SU-DHL-6 (cell line): ENCODE measurements at regions not wholly inside any gene's neighbourhood (a gene's known extent, or its start where the extent isn't known, plus 50 kb on each side); places are given as distances from the start of the nearest gene placed in this dataset.
A peak's percentile ranks its signal among the peaks of the same experiment; 100 is the strongest.
"Not testable (repeated sequence)": the region's sequence is repeated elsewhere in the genome, so short reads cannot be mapped to it uniquely, and the experiment has no call there.

Experiments used
- H2AFZ ChIP-seq: fragments of 200-600 bp; sonication (generic); 2 replicates; pipeline ENCODE4 v1.6.1; 2014; ENCODE audit warnings: low read depth, mild to moderate bottlenecking, moderate library complexity, mixed read lengths, antibody characterized with exemption, low read length; ENCODE audit not compliant: severe bottlenecking
- H3F3A ChIP-seq: fragments of 200-600 bp; shearing (Covaris generic); 2 replicates; pipeline ENCODE4 v1.6.0; 2016; ENCODE audit warnings: antibody characterized with exemption, mild to moderate bottlenecking; ENCODE audit not compliant: insufficient read depth
- H3K27ac ChIP-seq: fragments of 200-600 bp; sonication (generic); 2 replicates; pipeline ENCODE4 v1.5.1; 2016; ENCODE audit warnings: low read depth, mild to moderate bottlenecking, low read length, moderate library complexity, mixed read lengths
- H3K27me3 ChIP-seq: fragments of 200-600 bp; sonication (generic), shearing (Covaris generic); 2 replicates; pipeline ENCODE4 v1.6.0; 2014; ENCODE audit warnings: mild to moderate bottlenecking, low read length
- H3K36me3 ChIP-seq: fragments of 200-600 bp; sonication (generic); 2 replicates; pipeline ENCODE4 v1.6.1; 2014; ENCODE audit warnings: mild to moderate bottlenecking, low read length, mixed read lengths
- H3K4me2 ChIP-seq: fragments of 300-600, 200-600 bp; shearing (Covaris generic), sonication (generic); 2 replicates; pipeline ENCODE4 v1.6.0; 2014; ENCODE audit warnings: low read length, low read depth, mild to moderate bottlenecking; ENCODE audit not compliant: poor library complexity, severe bottlenecking
- H3K4me3 ChIP-seq: fragments of 200-600 bp; sonication (generic); 2 replicates; pipeline ENCODE4 v1.5.1; 2014; ENCODE audit warnings: antibody characterized with exemption, low read length, mild to moderate bottlenecking, mixed read lengths; ENCODE audit not compliant: insufficient read depth, poor library complexity, severe bottlenecking
- H3K79me2 ChIP-seq: fragments of 200-600 bp; sonication (generic); 2 replicates; pipeline ENCODE4 v1.6.1; 2014; ENCODE audit warnings: mild to moderate bottlenecking, low read length, moderate library complexity; ENCODE audit not compliant: insufficient read depth
- H3K9ac ChIP-seq: fragments of 200-600 bp; sonication (generic); 2 replicates; pipeline ENCODE4 v1.7.0; 2014; ENCODE audit warnings: mild to moderate bottlenecking, low read length
- H3K9me2 ChIP-seq: fragments of 200-600 bp; sonication (generic); replicated peaks from 2 replicates; pipeline ENCODE4 v1.6.1; 2014; ENCODE audit warnings: low read length; ENCODE audit not compliant: insufficient read depth
- H3K9me3 ChIP-seq: fragments of 200-600 bp; sonication (generic); 2 replicates; pipeline ENCODE4 v1.6.1; 2014; ENCODE audit warnings: low read length, mixed read lengths; ENCODE audit not compliant: insufficient read depth
- H4K20me1 ChIP-seq: fragments of 200-600 bp; sonication (generic); 2 replicates; pipeline ENCODE4 v1.6.1; 2014; ENCODE audit warnings: low read depth, mild to moderate bottlenecking, antibody characterized with exemption, low read length, moderate library complexity, mixed read lengths
- CTCF ChIP-seq: fragments of 200-600 bp; sonication (generic); IDR thresholded peaks from one replicate; pipeline ENCODE4 v1.5.1; 2017; ENCODE audit warnings: antibody characterized with exemption, mild to moderate bottlenecking, low read length, moderate library complexity; ENCODE audit not compliant: insufficient read depth, poor library complexity, severe bottlenecking
- EZH2phosphoT487 ChIP-seq: fragments of 200-600 bp; sonication (generic), shearing (Covaris generic); conservative IDR thresholded peaks from 2 replicates; pipeline ENCODE4 v1.6.1; 2018; ENCODE audit warnings: mild to moderate bottlenecking, antibody characterized with exemption, low read length, moderate library complexity, mixed read lengths

- no peaks in the 10 kb centered on the region for H3F3A ChIP-seq
Measured at GRCh38 chr1:187755536-187755935, 926.8 kb downstream of the PLA2G4A start.

GRCh38 chr1:187756684-187757083, 927.9 kb downstream of the PLA2G4A start:
- H3K9me3 ChIP-seq, H3K9ac ChIP-seq, H4K20me1 ChIP-seq, H3F3A ChIP-seq, H3K79me2 ChIP-seq, H3K9me2 ChIP-seq, H3K4me3 ChIP-seq, H3K36me3 ChIP-seq, H3K4me2 ChIP-seq, H2AFZ ChIP-seq, H3K27ac ChIP-seq, H3K27me3 ChIP-seq: not testable (repeated sequence)

More at GRCh38 chr1:187755536-187755935, 926.8 kb downstream of the PLA2G4A start:
- no peaks in the 10 kb centered on the region for H3K36me3 ChIP-seq
- TF ChIP-seq CTCF (no peak), EZH2phosphoT487 (no peak)
- no peak overlapping the region for H3K27ac ChIP-seq
- H3K4me2 ChIP-seq = no peak overlapping the region
- H2AFZ ChIP-seq = no peak overlapping the region
- H3K9me3 ChIP-seq = no peaks in the 10 kb centered on the region
- no peaks in the 10 kb centered on the region for H3K27me3 ChIP-seq
- no peak overlapping the region for H3K4me3 ChIP-seq
- H3K79me2 ChIP-seq = no peaks in the 10 kb centered on the region
- H3K9ac ChIP-seq = no peak overlapping the region
- no peaks in the 10 kb centered on the region for H3K9me2 ChIP-seq
- H4K20me1 ChIP-seq = no peaks in the 10 kb centered on the region

GRCh38 chr1:187759825-187760333, 931.1 kb downstream of the PLA2G4A start:
- H3K9me2 ChIP-seq = no peaks in the 10 kb centered on the region
- H3F3A ChIP-seq = no peaks in the 10 kb centered on the region
- no peaks in the 10 kb centered on the region for H3K36me3 ChIP-seq
- TF ChIP-seq EZH2phosphoT487 (no peak), CTCF (no peak)
- no peaks in the 10 kb centered on the region for H3K27me3 ChIP-seq
- H2AFZ ChIP-seq = peak overlapping the region; percentile 51
- H3K4me2 ChIP-seq = no peak overlapping the region
- H3K79me2 ChIP-seq = no peaks in the 10 kb centered on the region
- H3K9ac ChIP-seq = no peak overlapping the region
- no peak overlapping the region for H3K27ac ChIP-seq
- no peaks in the 10 kb centered on the region for H3K9me3 ChIP-seq
- no peak overlapping the region for H3K4me3 ChIP-seq
- no peaks in the 10 kb centered on the region for H4K20me1 ChIP-seq

- H4K20me1 ChIP-seq = no peaks in the 10 kb centered on the region
- no peak overlapping the region for H3K9ac ChIP-seq
- no peaks in the 10 kb centered on the region for H3K79me2 ChIP-seq
- no peak overlapping the region for H3K27ac ChIP-seq
- no peaks in the 10 kb centered on the region for H3K9me3 ChIP-seq
- no peak overlapping the region for H3K4me2 ChIP-seq
- H3K27me3 ChIP-seq = no peaks in the 10 kb centered on the region
- no peak overlapping the region for H3K4me3 ChIP-seq
- no peak overlapping the region for H2AFZ ChIP-seq
- H3K36me3 ChIP-seq = no peaks in the 10 kb centered on the region
- TF ChIP-seq CTCF = no peak
- no peak for TF ChIP-seq EZH2phosphoT487
- H3K9me2 ChIP-seq = no peaks in the 10 kb centered on the region
- no peaks in the 10 kb centered on the region for H3F3A ChIP-seq
Measured at GRCh38 chr1:187762118-187762517, 933.4 kb downstream of the PLA2G4A start.
